Globus pallidus (tissue), 1 donor: ENCODE measurements at regions not wholly inside any gene's neighbourhood (a gene's known extent, or its start where the extent isn't known, plus 50 kb on each side); places are given as distances from the start of the nearest gene placed in this dataset.

Experiments
- DNase-seq: peaks from one replicate; pipeline ENCODE4 v3.0.0-alpha.2; 2015; ENCODE audit warnings: low spot score

DNA sequence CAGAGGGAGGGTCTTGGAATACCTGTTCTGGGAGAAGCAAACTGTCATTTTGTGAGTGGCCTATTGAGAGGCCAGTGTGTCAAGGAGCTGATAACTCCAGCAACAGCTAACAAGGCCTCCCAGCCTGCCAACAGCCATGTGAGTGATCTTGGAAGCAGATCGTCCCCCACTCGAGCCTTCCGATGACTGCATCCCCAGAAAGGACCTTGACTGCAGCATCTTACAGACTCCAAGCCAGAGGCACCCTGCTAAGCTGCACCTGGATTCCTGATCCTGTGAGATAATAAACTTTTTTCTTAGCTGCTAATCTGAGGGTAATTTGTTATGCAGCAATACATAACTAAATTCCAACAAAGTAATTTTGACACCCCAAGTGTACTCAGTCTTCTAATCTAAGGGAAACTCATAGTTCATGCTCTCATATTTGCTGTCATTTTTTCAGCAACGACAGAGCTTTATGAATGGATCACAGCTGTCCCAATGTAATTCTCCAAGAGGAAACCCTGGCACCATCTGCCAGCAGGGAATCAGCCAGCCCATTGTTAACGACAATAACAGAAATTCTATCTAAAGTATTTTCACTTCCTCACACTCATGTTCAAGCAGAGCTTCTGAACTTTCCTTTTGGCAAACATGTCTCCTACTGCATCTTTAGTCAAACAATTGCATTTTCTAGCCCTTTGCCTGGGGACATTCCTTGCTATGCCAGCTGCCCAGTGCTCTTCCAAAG is 470.2 kb upstream of the BTBD3 start:
- no peak for DNase-seq

DNA sequence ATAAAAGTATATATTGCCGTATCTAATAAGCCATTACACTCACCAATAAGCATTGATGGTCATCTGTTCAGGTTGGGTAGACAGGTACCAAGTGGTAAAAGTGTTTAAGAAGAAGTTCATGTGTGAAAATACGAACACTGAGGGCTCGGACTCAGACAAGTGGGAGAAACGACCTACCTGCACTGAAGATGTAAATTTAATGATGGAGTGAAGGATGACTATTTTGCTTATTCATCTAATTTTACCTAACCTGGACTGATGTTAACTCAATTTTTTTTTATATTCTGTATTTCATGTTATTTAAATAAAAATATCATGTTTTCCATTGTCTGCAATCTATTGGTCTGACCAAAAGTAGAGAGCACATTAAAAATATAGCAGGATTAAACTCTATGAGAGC is 469.1 kb upstream of the BTBD3 start:
- DNase-seq = no peak

DNA sequence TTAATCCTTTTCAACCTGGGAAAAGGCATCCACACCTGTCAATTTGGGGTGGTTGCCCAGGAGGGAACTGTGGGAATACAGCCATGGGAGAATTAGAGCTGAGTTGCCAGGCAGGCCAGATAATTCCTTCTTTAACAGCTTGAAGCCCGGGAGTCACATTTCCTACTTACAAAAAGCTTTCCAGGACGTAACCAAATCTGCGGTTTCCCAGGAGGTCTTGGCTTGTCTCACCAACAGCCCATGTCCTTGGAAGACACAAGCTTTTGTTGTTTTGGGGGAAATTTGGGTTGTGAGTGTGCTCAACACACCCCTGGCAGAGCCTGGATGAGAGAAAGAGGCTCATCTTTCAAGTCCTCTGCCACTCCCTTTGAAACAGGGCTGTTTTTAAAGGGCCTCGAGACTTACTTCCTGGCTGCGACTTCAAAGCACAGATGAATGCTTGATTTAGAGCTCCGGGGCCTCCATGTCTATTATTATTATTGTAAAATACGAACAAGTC is 465.9 kb upstream of the BTBD3 start:
- DNase-seq = no peak

DNA sequence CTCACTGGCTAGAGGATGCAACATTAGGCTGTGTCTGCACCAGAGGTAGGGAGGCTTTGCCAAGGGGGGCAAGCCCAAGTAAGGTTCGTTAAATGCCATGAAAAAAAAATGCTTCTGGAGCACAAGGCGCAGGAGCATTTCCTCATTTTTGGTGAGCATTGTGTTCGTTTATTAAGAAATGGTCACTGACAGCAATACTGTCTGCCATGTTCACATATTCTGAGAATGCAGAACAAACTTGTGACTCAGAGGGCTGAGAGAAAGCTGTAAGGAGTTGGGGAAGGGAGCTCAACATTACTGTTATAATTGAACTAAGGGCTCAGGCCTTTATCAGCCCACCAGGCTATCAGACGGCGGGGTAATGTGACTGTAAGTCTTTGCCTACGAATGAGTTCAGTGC is 465.4 kb upstream of the BTBD3 start:
- no peak for DNase-seq

DNA sequence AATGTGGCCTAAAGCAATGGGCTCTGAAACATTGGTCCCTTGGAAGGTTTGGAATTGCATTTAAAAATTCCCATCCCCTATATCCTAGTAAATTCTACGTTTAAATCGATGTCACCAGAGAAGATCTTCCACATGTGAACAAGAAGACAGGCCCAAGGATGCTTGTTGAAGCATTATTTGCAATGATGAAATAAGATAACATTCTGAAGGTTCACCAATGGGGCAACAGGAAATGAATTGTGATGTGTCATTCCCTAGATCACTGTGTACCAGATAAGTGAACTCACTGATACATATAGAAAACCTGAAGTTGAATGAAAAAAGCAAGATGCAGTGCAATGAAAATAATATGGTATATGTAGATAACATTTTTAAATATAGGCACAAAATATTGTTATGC is 464.3 kb upstream of the BTBD3 start:
- no peak for DNase-seq

DNA sequence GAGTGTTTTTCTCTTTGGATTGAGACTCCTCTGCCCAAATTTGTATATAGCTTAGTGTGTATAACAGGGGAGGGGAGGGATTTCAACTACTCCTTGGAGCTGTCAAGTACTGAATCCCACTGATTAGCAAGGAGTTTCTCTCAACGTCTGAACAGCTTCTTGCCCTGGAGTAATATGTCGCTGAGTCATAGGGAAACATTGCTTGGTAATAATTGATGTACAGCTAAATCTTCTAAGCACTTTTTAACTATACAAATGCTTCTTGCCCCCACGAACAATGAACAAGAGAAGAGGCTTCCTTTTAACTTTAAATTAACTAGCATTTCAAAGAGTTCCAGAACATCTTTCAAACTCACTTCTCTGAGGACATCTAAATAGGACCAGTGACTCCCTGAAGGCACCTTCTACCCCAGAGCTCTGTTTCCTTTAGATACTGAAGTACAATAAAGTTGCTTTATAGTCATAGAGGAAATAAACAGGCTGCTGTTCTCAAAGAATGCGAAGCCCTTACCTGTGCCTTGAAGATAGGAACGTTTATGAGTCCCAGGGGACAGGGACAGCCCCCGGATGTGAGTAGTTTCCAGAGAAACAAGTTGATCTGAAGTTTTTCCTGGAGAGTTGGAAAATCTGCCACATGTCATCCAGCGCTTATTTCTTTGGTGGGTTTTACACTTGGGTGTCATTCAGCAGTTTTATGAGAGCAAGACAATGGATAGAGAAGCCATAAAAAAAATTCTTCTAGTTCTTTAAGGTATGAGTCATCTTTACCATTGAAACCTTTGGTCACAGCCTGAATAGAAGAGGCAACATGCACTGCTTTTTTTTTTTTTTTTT is 462.5 kb upstream of the BTBD3 start:
- DNase-seq = no peak

DNA sequence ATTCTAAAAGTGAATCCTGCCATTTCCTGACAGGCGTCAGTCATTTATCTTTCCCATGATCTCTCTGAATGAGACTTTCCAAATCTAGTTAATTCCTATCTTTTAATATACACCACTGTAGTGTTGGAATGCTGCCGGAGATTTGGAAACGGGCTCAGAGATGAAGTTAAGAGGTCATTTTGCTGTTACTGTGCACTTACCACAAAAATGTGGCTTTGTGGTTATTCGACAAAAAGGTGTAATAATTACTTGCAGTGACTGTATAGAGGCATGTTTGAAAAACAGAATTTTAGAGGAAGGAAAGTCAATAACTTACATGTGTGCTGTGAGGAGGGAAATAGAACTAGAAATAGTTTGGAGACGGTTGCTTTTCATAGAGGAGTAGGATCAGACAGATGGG is 460.2 kb upstream of the BTBD3 start:
- no peak for DNase-seq

DNA sequence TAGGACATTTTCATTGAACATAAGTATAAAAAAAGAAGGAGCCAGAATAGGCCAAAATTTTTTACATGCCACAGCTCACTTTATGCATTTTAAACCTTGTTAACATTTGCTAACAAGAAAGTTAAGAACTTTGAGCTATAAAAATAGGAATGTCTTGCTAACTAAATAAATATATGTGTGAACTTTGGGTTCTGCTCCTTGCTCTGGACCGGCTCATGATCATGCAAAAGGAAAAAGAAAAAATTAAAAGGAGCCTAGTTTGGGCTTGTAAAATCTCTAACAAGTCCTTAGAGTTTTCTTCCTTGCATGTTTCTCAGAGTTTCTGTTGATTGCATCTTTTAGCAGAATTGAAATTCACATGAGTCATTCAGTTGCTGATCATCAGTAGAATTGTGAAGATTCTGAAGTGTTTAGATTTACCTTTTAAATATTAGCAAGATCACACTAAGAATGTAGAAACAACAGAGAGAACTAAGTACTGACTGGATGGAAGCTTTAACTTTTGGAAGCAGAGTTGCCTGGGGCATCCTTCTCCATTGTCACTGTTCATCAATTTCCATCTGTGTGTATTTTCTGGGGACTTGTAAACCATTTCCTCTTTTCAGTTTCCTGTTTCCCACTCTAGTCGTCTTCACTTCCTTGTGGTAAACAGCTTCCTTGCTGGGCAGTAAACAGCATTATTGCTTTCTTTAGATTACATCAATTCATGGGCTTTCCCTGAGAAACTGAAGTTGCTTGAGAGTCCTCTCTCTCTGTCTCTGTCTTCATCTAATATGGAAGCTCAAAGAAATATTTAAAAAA is 458.4 kb upstream of the BTBD3 start:
- DNase-seq = no peak

DNA sequence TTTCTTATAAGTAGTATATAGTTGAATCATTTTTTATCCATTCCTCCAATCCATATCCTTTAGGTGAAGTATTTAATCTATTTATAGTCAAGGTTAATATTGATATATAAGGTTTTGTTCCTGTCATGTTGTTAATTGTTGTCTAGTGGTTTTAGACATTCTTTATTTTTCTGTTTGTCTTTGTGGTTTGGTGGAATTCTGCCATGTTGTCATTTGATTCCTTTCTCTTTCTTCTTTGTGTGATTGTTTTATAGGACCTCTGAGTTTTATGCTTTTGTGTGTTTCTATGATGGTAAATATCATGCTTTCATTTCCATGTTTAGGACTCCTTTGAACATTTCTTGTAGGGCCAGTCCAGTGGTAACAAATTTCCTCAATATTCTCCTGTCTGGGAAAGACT is 450.3 kb upstream of the BTBD3 start:
- no peak for DNase-seq

DNA sequence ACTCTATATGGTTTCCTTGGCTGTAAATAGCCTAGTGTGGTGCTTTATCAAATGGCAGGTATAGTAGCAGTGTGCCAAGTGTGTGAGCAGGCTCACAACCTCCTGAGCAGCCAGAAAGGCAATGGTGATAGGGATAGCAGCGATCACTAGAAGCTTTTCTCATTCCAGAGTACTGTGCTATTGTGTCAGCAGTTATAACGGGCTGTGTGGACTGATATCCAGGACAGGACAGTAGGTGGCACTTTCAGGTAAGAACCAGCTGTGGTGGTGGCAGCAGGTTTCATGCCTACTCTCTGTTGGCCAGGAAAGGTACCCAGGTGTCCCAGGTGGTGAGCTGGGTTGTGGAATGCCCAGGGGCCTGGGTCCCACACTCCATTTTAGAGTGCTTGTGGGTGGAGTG is 448.8 kb upstream of the BTBD3 start:
- no peak for DNase-seq

DNA sequence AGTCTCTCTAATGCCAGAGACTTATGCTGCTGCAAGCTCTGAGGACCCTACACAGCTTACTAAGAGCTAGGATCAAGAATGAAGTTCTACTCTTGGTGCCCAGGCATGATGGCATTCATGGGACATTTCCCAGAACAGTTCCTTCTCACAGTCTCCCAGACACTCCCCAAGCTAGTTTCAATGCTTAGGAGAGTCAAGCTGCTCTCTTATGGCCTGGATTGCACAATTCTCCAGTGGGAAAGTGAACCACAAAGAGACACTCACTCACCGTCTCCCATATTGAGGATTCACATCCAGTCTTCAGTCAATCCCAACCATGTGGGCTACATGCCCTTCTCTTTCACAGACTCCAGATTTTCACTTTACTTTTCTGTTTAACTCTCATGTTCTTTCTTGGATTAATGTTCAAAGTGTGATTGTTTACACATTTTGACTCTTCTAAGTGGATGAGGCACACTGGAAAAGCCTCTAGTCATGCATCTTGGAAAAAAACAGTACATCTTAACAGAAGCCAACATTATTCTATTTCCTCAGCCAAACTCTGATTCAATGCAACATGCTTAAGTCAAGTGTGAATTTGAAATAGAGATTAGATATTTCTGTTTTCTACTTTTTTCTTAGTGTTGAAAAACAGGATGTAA is 447.8 kb upstream of the BTBD3 start:
- DNase-seq = no peak

DNA sequence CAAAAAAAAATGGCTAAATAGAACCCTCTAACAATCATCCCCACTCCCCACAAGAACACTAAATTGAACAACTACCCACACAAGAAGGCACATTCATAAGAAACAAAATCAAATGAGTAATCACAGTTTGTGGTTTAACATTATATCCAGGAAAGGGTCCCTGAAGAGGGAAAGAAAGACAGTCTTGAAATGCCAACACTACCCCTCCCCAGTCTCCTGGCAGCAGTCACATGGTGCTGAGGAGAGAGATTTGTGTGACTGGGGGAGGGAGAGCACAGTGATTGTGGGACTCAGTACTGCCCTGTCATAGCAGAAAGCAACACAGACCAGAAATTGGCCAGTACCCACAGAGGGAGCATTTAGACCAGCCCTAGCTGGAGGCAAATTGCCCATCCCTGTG is 443.7 kb upstream of the BTBD3 start:
- DNase-seq = no peak

DNA sequence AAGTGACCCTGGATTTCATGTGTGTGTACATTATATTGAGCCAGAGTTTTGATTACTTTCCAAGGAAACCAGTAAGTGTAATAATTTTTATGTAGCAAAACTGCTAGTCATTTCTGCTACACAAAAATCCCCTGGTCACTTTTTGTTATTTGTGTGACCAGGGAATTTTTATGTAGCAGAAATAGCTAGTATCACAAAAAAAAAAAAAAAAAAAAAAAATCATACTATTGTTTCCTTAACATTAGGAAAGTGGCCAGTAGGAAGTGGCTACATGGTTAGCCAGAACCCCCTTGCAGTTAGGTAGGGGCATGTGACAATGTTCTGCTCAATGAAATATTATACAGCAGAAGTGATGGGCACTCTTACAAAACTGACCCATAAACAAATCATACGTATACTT is 434.0 kb upstream of the BTBD3 start:
- no peak for DNase-seq

DNA sequence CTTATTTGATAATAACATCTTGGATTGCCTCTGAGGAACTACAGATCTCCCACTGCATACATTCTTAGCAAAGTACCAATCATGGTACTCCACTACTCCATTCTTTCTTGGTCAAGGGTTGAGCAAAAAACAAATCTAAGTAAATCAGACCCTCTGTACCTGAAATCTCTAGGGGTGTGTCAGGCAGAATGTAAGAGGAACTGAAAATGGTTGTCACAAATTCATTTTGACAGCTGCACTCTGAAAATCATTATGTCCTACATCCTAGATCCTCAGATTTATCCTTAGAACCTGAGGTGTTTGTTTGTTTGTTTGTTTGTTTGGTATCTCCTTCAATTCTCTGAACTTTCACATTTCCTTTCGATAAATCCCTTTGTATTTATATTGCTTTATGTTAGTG is 433.2 kb upstream of the BTBD3 start:
- no peak for DNase-seq

DNA sequence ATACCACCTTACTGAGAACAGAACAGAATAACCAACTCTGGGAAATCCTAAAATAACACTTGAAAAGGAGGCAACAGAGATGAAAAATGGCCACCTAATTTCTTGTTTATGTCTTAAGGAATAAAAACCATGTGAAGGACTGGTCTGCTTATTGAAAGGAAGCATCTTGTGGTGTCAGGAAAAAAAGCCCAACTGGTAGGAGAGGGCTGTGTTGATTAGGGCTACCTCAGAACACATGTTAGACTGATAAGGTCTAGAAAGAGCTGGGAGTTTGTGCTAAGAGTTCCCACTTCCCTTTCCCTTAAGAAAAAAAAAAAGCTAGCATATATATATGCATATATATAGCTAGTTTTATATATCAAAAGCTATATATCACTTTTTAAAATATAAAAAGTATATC is 425.3 kb upstream of the BTBD3 start:
- DNase-seq = no peak

DNA sequence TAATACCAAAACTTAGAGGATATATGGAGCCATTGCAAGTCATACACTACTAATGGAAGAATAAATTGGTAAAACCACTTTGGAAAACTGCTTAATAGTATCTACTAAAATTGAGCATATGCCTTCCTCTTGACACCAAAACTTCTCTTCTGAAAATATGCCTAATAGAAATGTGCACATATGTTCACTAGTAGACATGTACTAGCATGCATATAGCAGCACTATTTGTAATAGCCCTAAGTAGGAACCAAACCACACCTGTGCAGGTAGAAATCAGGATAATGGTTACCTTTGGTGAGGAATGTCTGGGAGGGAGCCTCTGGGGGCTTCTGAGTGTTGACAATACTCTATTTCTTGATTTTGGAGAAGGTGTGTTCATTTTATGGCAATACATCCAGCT is 424.8 kb upstream of the BTBD3 start:
- no peak for DNase-seq

DNA sequence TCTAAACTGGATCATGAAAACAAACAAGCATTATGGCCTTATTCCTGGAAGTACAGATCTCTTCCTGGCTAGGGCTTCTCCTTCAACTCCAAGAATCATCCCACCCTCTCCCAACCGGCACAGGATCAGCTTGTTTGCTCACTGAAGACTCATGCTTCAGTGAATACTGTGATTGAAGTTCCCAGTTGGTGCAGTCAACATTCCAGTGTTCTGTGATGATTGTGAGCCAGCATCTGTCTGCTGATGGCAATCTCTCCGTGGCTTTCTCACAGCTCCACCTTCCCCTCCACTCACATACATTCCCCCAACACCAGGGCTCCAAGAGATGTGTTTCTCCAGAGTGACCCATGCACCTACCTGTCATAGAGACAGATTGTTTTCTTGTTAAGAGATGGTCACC is 421.3 kb upstream of the BTBD3 start:
- no peak for DNase-seq

DNA sequence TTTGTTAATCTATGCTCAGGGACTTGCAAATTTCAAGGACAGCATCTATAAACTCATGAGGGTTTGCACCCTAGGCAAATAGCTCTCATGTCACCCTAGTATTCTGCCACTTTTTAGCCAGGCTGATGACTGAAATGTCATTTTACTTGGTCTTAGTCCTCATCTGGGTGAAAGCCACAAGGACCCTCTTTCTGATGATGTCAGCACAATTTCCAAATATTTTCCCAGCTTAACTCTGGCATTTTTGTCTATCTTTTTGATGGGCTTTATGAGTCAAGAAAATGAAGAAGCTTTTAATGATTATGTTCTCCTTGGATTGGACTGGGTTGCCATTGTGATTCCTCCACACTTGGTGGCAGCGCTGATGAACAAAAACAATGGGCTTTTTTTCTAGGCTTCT is 420.1 kb upstream of the BTBD3 start:
- peak; percentile 20 for DNase-seq

DNA sequence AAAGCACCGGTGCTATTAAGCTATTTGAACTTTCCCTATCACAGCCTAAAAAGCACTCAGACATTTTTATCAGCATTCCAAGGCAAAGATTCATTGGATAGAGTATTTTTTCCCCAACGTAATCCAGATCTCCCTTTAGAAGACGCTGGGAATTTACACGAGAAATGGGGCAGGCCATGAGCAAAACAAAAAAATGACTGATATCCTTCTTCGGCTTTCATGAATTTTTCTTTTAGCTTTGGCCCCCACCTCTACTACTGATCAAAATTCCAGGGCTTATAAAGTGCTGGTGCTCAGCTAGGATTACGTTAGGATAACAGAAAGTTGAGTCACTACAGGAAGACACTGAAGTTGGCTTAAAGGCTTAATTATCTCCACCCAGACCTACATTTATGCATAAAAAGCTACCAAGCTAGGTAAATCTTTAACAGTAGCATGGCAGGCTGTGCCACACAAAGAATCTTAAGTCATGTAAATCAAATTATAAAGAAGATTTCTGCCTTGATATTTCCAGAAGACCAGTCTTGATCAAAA is 418.5 kb upstream of the BTBD3 start:
- DNase-seq = no peak

DNA sequence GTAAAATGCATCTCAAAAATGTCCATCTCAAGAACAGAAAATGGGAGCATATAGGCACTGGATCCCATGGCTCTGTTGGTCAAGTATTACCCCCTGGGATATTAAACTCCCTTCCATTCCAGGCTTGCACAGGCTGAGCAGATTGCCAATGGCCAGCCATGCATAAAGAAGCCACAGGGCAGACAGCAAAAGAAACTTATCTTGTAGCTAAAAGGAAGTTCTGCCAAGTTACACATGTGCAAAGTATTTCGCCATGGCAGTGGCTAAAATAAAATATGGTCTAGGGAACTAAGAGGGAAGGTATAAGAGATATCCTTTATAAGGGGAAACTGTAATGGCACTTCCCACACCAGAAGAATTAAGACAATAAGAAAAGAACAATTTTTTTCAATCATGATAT is 415.6 kb upstream of the BTBD3 start:
- DNase-seq = no peak

DNA sequence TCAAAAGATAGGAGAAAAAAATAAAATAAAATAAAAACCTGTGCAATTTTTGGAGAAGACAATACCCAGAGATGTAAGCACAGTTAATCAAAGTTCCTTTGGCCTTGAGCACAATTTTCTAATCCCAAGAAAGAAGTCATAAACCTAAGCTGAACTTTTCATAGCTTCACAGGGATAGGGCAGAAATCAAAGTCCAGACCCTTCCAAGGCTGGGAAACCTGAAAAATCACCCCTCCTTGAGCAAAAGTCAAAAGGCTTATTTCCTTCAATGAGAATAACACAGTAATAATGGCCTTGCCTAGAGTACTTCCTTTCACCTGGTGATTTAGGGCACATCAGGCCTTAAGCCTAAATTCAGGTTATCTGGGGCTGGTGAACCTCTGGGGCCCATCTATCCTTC is 415.0 kb upstream of the BTBD3 start:
- DNase-seq = no peak

DNA sequence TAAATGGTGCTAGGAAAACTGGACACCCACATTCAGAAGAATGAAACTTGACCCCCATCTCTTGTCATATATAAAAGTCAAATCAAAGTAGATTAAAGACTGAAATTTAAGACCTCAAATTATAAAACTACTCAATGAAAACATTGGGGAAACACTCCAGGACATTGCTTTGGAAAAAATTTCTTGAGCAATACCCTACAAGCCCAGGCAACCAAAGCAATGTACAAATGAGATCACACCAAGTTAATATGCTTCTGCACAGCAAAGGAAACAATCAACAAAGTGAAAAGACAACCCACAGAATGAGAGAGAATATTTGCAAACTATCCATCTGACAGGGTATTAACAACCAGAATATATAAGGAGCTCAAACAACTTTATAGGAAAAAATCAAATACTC is 407.9 kb upstream of the BTBD3 start:
- no peak for DNase-seq
